Breast epithelium (tissue), 3 donors: ENCODE measurements at regions not wholly inside any gene's neighbourhood (a gene's known extent, or its start where the extent isn't known, plus 50 kb on each side); places are given as distances from the start of the nearest gene placed in this dataset.

Experiments used
- POLR2A ChIP-seq: fragments of 450-650 bp; IDR thresholded peaks from one replicate; pipeline ENCODE4 v1.6.1; 2016; ENCODE audit warnings: antibody characterized with exemption, mild to moderate bottlenecking, moderate library complexity
- TF ChIP-seq, protein P1 (sequence below), 3 donors: fragments of 450-650 bp; IDR thresholded peaks; one replicate each; pipeline ENCODE4 v1.5.1; 2016 to 2017; ENCODE audit warnings: antibody characterized with exemption in 3 of 3, mild to moderate bottlenecking in 3 of 3, moderate library complexity in 3 of 3

DNA sequence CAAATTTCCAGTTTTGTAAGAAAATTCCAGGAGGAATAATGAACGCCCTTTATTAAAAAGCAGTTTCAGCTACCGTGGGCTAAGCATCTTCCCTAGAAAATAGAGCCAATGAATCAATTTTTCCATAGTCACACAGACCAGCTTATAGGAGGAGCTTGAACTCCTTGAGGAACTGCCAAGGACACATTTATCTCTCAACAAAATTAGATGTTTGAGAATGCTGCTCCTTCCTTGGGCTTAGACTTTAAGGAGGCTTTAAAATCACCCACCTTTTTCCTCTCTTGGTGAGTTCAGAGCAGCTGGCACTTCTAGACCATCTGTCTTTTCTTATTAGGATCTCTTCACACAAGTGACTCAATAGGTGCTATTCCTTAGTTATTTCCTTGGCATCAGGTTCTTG lies 588.0 kb downstream of the SQOR start:
- TF ChIP-seq, protein P1, sequence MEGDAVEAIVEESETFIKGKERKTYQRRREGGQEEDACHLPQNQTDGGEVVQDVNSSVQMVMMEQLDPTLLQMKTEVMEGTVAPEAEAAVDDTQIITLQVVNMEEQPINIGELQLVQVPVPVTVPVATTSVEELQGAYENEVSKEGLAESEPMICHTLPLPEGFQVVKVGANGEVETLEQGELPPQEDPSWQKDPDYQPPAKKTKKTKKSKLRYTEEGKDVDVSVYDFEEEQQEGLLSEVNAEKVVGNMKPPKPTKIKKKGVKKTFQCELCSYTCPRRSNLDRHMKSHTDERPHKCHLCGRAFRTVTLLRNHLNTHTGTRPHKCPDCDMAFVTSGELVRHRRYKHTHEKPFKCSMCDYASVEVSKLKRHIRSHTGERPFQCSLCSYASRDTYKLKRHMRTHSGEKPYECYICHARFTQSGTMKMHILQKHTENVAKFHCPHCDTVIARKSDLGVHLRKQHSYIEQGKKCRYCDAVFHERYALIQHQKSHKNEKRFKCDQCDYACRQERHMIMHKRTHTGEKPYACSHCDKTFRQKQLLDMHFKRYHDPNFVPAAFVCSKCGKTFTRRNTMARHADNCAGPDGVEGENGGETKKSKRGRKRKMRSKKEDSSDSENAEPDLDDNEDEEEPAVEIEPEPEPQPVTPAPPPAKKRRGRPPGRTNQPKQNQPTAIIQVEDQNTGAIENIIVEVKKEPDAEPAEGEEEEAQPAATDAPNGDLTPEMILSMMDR (IDR thresholded peaks at IDR 0.05) = no peak
- TF ChIP-seq POLR2A = no peak
